Left ventricle myocardium inferior (tissue), 1 donor: ENCODE measurements at regions not wholly inside any gene's neighbourhood (a gene's known extent, or its start where the extent isn't known, plus 50 kb on each side); places are given as distances from the start of the nearest gene placed in this dataset.
"Not testable (repeated sequence)": the region's sequence is repeated elsewhere in the genome, so short reads cannot be mapped to it uniquely, and the experiment has no call there.

Experiments
- DNase-seq: peaks from one replicate; pipeline ENCODE4 v3.0.0-alpha.2; 2020
- H3K27ac ChIP-seq: fragments of 200-600 bp; replicated peaks from 2 replicates; pipeline ENCODE4 v1.8.0; 2021
- H3K27me3 ChIP-seq: fragments of 200-600 bp; 2 replicates; pipeline ENCODE4 v1.8.0; 2021; ENCODE audit warnings: low read depth
- H3K36me3 ChIP-seq: fragments of 200-600 bp; 2 replicates; pipeline ENCODE4 v1.8.0; 2021
- H3K4me1 ChIP-seq: fragments of 200-600 bp; 2 replicates; pipeline ENCODE4 v1.8.0; 2021
- H3K4me3 ChIP-seq: fragments of 200-600 bp; 2 replicates; pipeline ENCODE4 v1.8.0; 2021; ENCODE audit warnings: mild to moderate bottlenecking, moderate library complexity
- H3K9me3 ChIP-seq: fragments of 200-600 bp; replicated peaks from 2 replicates; pipeline ENCODE4 v1.8.0; 2021
- CTCF ChIP-seq: fragments of 200-600 bp; IDR thresholded peaks from 2 replicates; pipeline ENCODE4 v1.8.0; 2021; ENCODE audit warnings: antibody characterized with exemption, mild to moderate bottlenecking, borderline replicate concordance
- intact Hi-C: fragments of 100-400 bp; cut with micrococcal nuclease; formaldehyde crosslinking; loops from one replicate; pipeline ENCODE4 v1.11.0; 2022
- donor health status: DM: no; HTN: yes; CAD: no; lungs with severe emphysema.

GRCh38 chr16:26721290-26721689, 345.4 kb upstream of the C16orf82 start:
- Histone ChIP-seq H3K9me3 (no peaks in the 10 kb centered on the region), H3K27me3 (peaks cover 6% of the 10 kb centered on the region), H3K27ac (no peak overlapping the region), H3K36me3 (no peaks in the 10 kb centered on the region), H3K4me3 (no peak overlapping the region), H3K4me1 (no peaks in the 10 kb centered on the region)
- DNase-seq = no peak
- intact Hi-C loops = no loop called here
- TF ChIP-seq CTCF = no peak

- intact Hi-C loops = not testable (repeated sequence)
Observed at GRCh38 chr16:26721957-26722356, 344.8 kb upstream of the C16orf82 start.

GRCh38 chr16:26724189-26724588, 342.5 kb upstream of the C16orf82 start:
- no peaks in the 10 kb centered on the region for H3K36me3 ChIP-seq
- no peaks in the 10 kb centered on the region for H3K9me3 ChIP-seq
- intact Hi-C loops = no loop called here
- peaks cover 6% of the 10 kb centered on the region for H3K27me3 ChIP-seq
- no peak overlapping the region for H3K4me3 ChIP-seq
- DNase-seq = no peak
- no peaks in the 10 kb centered on the region for H3K4me1 ChIP-seq
- TF ChIP-seq CTCF = no peak
- H3K27ac ChIP-seq = no peak overlapping the region

More at GRCh38 chr16:26721957-26722356, 344.8 kb upstream of the C16orf82 start:
- not testable (repeated sequence) for H3K4me1 ChIP-seq, H3K36me3 ChIP-seq, H3K27ac ChIP-seq, DNase-seq, H3K4me3 ChIP-seq, H3K27me3 ChIP-seq, H3K9me3 ChIP-seq

- no peaks in the 10 kb centered on the region for H3K36me3 ChIP-seq
- intact Hi-C loops = no loop called here
- no peak overlapping the region for H3K4me3 ChIP-seq
- H3K4me1 ChIP-seq = no peaks in the 10 kb centered on the region
- no peak for TF ChIP-seq CTCF
- no peaks in the 10 kb centered on the region for H3K9me3 ChIP-seq
- H3K27me3 ChIP-seq = peaks cover 6% of the 10 kb centered on the region
- no peak overlapping the region for H3K27ac ChIP-seq
- DNase-seq = no peak
Observed at GRCh38 chr16:26727848-26728247, 338.9 kb upstream of the C16orf82 start.

GRCh38 chr16:26729951-26730541, 336.7 kb upstream of the C16orf82 start:
- no peaks in the 10 kb centered on the region for H3K4me1 ChIP-seq
- no peaks in the 10 kb centered on the region for H3K9me3 ChIP-seq
- H3K36me3 ChIP-seq = no peaks in the 10 kb centered on the region
- H3K4me3 ChIP-seq = no peak overlapping the region
- no peaks in the 10 kb centered on the region for H3K27me3 ChIP-seq
- no peak overlapping the region for H3K27ac ChIP-seq
- DNase-seq = no peak
- intact Hi-C loops = no loop called here
- no peak for TF ChIP-seq CTCF

GRCh38 chr16:26731729-26732128, 335.0 kb upstream of the C16orf82 start:
- Histone ChIP-seq H3K4me1 (no peaks in the 10 kb centered on the region), H3K36me3 (no peaks in the 10 kb centered on the region), H3K4me3 (no peak overlapping the region), H3K27ac (no peak overlapping the region), H3K9me3 (no peaks in the 10 kb centered on the region), H3K27me3 (no peaks in the 10 kb centered on the region)
- no peak for TF ChIP-seq CTCF
- DNase-seq = no peak
- intact Hi-C loops = no loop called here
